ENCODE measurements at regions not wholly inside any gene's neighbourhood (a gene's known extent, or its start where the extent isn't known, plus 50 kb on each side); places are given as distances from the start of the nearest gene placed in this dataset.

DNA sequence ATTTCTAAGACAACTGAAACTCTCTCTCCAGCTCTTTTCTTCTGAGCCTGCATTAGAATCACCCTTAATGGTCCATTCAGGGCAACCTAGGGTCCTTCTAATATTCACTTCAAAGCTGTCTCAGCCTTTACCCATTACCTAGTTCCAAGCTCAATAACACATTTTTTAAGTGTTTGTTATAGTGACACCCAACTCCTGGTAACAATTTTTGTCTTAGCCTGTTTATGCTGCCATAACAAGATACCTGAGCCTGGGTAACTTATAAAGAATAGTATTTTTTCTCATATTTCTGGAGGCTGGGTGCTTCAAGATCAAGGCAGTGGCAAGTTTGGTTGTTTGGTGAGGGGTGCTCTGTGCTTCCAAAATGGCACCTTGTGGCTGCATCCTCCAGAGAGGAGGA, 531.5 kb upstream of the USP24 start:
- no peak for DNase-seq (ENCODE audit: low read depth)
- TF ChIP-seq, protein P1, sequence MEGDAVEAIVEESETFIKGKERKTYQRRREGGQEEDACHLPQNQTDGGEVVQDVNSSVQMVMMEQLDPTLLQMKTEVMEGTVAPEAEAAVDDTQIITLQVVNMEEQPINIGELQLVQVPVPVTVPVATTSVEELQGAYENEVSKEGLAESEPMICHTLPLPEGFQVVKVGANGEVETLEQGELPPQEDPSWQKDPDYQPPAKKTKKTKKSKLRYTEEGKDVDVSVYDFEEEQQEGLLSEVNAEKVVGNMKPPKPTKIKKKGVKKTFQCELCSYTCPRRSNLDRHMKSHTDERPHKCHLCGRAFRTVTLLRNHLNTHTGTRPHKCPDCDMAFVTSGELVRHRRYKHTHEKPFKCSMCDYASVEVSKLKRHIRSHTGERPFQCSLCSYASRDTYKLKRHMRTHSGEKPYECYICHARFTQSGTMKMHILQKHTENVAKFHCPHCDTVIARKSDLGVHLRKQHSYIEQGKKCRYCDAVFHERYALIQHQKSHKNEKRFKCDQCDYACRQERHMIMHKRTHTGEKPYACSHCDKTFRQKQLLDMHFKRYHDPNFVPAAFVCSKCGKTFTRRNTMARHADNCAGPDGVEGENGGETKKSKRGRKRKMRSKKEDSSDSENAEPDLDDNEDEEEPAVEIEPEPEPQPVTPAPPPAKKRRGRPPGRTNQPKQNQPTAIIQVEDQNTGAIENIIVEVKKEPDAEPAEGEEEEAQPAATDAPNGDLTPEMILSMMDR (IDR thresholded peaks at IDR 0.05; ENCODE audit: low read depth, low read length, missing control alignments) = no peak
- no peak overlapping the region for H3K4me3 ChIP-seq (ENCODE audit: low read depth, low read length)

DNA sequence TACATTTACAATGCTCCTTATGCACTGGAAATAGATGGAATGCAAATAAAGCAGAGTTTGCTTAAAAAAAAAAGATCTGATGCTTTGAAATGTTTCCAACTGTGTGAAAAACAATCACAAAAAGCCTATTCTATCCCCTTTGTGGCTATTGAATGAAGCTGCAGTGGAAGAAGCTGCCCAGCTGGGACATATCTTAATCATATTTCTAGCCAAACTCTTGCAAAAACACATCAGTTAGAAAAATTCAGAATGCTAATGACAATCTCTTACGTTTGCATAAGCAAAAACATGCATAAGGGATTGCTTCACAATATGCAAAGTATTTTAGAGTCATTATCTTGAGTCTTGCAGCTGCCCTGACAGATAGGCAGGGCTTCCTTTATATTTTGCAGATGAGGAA, 526.4 kb upstream of the USP24 start:
- H3K4me3 ChIP-seq (ENCODE audit: low read depth, low read length) = no peak overlapping the region
- DNase-seq (ENCODE audit: low read depth) = no peak
- TF ChIP-seq, protein P1 (IDR thresholded peaks at IDR 0.05; ENCODE audit: low read depth, low read length, missing control alignments) = no peak

- H3K4me3 ChIP-seq (ENCODE audit: low read depth, low read length) = no peak overlapping the region
- TF ChIP-seq, protein P1 (IDR thresholded peaks at IDR 0.05; ENCODE audit: low read depth, low read length, missing control alignments) = no peak
- no peak for DNase-seq (ENCODE audit: low read depth)
Measured at GRCh38 chr1:55735106-55735505, 519.9 kb upstream of the USP24 start.

DNA sequence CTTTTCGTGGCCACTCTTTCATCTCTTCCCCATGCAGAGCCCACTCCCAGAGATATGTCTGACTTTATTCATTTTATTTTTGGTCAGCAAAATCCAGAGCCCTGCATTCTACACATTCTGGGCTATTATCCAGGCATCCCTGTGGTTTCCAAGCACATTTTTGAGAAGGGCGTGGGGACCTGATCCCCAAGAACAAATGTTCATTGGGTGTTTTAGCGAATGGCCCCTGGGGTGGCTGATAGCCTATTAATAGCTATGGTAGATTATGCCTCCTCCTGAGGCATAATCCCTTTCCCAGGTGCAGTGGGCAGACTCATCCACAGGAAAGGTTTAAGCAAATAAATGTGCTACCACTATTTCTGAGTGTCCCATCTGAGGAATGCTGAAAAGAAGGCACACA, 511.8 kb upstream of the USP24 start:
- no peak for DNase-seq (ENCODE audit: low read depth)
- H3K4me3 ChIP-seq (ENCODE audit: low read depth, low read length) = no peak overlapping the region
- TF ChIP-seq, protein P1 (IDR thresholded peaks at IDR 0.05; ENCODE audit: low read depth, low read length, missing control alignments) = no peak

DNA sequence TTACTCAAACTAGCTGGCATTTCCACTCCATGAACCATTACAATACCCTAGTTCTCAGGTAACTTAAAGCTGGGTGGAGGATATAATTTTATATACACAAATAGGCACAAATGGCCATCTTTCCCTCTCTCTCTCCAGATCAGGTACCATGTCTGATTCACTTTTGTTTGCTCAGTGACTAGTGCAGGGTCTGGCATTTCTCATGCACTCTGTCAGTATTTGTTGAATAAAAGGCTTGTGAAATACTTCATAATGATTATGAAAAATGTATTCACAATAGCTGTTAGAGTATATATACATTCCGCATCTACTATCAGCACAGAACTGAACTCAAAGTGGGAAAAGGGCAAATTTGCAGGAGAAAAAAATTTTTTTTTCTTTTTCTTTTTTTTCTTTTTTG, 510.2 kb upstream of the USP24 start:
- H3K4me3 ChIP-seq (ENCODE audit: low read depth, low read length) = no peak overlapping the region
- TF ChIP-seq, protein P1 (IDR thresholded peaks at IDR 0.05; ENCODE audit: low read depth, low read length, missing control alignments) = no peak
- DNase-seq (ENCODE audit: low read depth) = no peak

DNA sequence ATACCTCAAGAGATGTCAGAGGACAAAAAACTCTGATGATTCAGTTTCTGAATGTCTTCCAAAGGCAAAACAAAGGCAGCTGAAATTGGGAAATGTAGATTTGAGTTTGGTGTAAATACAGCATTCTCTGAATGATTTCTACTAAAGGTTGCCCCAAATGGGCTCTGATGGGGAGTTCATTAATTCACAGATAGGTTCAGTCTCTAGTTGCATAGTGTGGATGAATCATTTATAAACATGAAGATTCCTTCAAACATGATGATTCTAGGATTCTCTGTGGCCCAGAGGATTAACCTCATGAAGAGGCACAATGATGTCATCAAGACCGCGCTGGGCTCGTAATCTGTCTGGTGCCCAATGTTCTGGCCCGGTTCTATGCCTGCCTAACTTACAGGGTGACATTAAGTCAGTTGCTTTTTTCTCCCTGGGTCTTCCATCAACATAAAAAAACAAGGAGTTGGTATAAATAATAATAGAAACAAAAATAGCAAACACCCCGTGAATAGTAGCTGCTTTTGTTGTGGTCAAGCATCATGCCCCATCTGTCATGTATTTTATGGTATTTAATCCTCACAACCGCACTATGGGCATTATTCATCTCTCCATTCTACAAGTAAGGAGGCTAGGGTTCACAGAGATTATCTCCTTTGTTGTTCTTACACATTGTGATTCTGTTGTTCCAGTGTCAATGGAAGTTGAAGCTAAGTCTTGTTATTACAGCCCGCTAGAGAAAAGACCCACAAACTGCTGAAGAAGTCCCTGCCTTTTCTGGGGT, 509.6 kb upstream of the USP24 start:
- TF ChIP-seq, protein P1 (IDR thresholded peaks at IDR 0.05; ENCODE audit: low read depth, low read length, missing control alignments) = no peak
- DNase-seq (ENCODE audit: low read depth) = no peak
- no peak overlapping the region for H3K4me3 ChIP-seq (ENCODE audit: low read depth, low read length)

- no peak overlapping the region for H3K4me3 ChIP-seq (ENCODE audit: low read depth, low read length)
- TF ChIP-seq, protein P1 (IDR thresholded peaks at IDR 0.05; ENCODE audit: low read depth, low read length, missing control alignments) = no peak
- DNase-seq (ENCODE audit: low read depth) = no peak
Measured at GRCh38 chr1:55723001-55723400, 507.8 kb upstream of the USP24 start.

Measured in GM12864 (cell line).